ENCODE measurements at regions not wholly inside any gene's neighbourhood (a gene's known extent, or its start where the extent isn't known, plus 50 kb on each side); places are given as distances from the start of the nearest gene placed in this dataset.

- TF ChIP-seq, protein P1, sequence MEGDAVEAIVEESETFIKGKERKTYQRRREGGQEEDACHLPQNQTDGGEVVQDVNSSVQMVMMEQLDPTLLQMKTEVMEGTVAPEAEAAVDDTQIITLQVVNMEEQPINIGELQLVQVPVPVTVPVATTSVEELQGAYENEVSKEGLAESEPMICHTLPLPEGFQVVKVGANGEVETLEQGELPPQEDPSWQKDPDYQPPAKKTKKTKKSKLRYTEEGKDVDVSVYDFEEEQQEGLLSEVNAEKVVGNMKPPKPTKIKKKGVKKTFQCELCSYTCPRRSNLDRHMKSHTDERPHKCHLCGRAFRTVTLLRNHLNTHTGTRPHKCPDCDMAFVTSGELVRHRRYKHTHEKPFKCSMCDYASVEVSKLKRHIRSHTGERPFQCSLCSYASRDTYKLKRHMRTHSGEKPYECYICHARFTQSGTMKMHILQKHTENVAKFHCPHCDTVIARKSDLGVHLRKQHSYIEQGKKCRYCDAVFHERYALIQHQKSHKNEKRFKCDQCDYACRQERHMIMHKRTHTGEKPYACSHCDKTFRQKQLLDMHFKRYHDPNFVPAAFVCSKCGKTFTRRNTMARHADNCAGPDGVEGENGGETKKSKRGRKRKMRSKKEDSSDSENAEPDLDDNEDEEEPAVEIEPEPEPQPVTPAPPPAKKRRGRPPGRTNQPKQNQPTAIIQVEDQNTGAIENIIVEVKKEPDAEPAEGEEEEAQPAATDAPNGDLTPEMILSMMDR (IDR thresholded peaks at IDR 0.05) = no peak
- no peak for TF ChIP-seq EP300 (IDR thresholded peaks at IDR 0.05)
- TF ChIP-seq POLR2A (IDR thresholded peaks at IDR 0.05) = no peak
Measured at GRCh38 chr12:24252602-24253001, 303.1 kb upstream of the SOX5 start.

All from stomach (tissue), 4 donors.